Colonic mucosa (tissue), 4 donors: ENCODE measurements at regions not wholly inside any gene's neighbourhood (a gene's known extent, or its start where the extent isn't known, plus 50 kb on each side); places are given as distances from the start of the nearest gene placed in this dataset.

Experiments
- DNase-seq: peaks from one replicate; pipeline ENCODE4 v3.0.0-alpha.2; 2020
- H3K27ac ChIP-seq: fragments of 200-600 bp; one replicate; pipeline ENCODE4 v1.8.0; 2021
- H3K27me3 ChIP-seq: fragments of 200-600 bp; one replicate; pipeline ENCODE4 v1.8.0; 2021
- H3K36me3 ChIP-seq: fragments of 200-600 bp; one replicate; pipeline ENCODE4 v1.8.0; 2021
- H3K4me1 ChIP-seq: fragments of 200-600 bp; one replicate; pipeline ENCODE4 v1.8.0; 2021; ENCODE audit warnings: mild to moderate bottlenecking
- H3K4me3 ChIP-seq: fragments of 200-600 bp; one replicate; pipeline ENCODE4 v1.8.0; 2021
- H3K9ac ChIP-seq, 2 donors: one replicate each; pipeline ENCODE4 v1.7.0; 2013; ENCODE audit warnings: control low read depth in 2 of 2, low read depth in 2 of 2, low read length in 2 of 2
- H3K9me3 ChIP-seq: fragments of 200-600 bp; one replicate; pipeline ENCODE4 v1.8.0; 2021
- CTCF ChIP-seq: fragments of 200-600 bp; IDR thresholded peaks from one replicate; pipeline ENCODE4 v1.8.0; 2022; ENCODE audit warnings: antibody characterized with exemption, mild to moderate bottlenecking
- intact Hi-C: fragments of 100-400 bp; cut with DNase I; formaldehyde crosslinking; loops from one replicate; pipeline ENCODE4 v1.14.1; 2022
- donor health status: healthy.
- donor health status: DM: no; HTN: no; CAD: no.
- donor health status: DM: no; HTN: no; CAD: no.

- H3K36me3 ChIP-seq: no peaks in the 10 kb centered on the region
- no peak for TF ChIP-seq CTCF
- no peaks in the 10 kb centered on the region for H3K4me1 ChIP-seq
- H3K27me3 ChIP-seq: no peaks in the 10 kb centered on the region
- DNase-seq: no peak
- H3K27ac ChIP-seq: no peak overlapping the region
- H3K9me3 ChIP-seq: no peaks in the 10 kb centered on the region
- H3K9ac ChIP-seq: no peak overlapping the region
- no peak overlapping the region for H3K4me3 ChIP-seq
- intact Hi-C loops: no loop called here
These were observed 1195.0 kb downstream of the SLITRK5 start for GRCh38 chr13:88866195-88866594.

GRCh38 chr13:88883741-88884140 lies 1212.6 kb downstream of the SLITRK5 start:
- Histone ChIP-seq H3K27me3 (no peaks in the 10 kb centered on the region), H3K36me3 (no peaks in the 10 kb centered on the region), H3K9me3 (no peaks in the 10 kb centered on the region), H3K4me3 (no peak overlapping the region), H3K9ac (no peak overlapping the region), H3K27ac (no peak overlapping the region), H3K4me1 (no peaks in the 10 kb centered on the region)
- TF ChIP-seq CTCF: no peak
- no peak for DNase-seq
- intact Hi-C loops: no loop called here

- TF ChIP-seq CTCF: no peak
- Histone ChIP-seq H3K9me3 (no peaks in the 10 kb centered on the region), H3K4me3 (no peak overlapping the region), H3K9ac (no peak overlapping the region), H3K4me1 (no peaks in the 10 kb centered on the region), H3K27me3 (no peaks in the 10 kb centered on the region), H3K36me3 (no peaks in the 10 kb centered on the region), H3K27ac (no peak overlapping the region)
- DNase-seq: no peak
- intact Hi-C loops: no loop called here
These were observed 1216.0 kb downstream of the SLITRK5 start for GRCh38 chr13:88887045-88887662.

- TF ChIP-seq CTCF: no peak
- Histone ChIP-seq H3K4me1 (no peaks in the 10 kb centered on the region), H3K9ac (no peak overlapping the region), H3K9me3 (no peaks in the 10 kb centered on the region), H3K36me3 (no peaks in the 10 kb centered on the region), H3K4me3 (no peak overlapping the region), H3K27ac (no peak overlapping the region), H3K27me3 (no peaks in the 10 kb centered on the region)
- intact Hi-C loops: no loop called here
- DNase-seq: no peak
These were observed 1224.2 kb downstream of the SLITRK5 start for GRCh38 chr13:88895261-88895941.

- no peak for DNase-seq
- Histone ChIP-seq H3K36me3 (no peaks in the 10 kb centered on the region), H3K27ac (no peak overlapping the region), H3K9ac (no peak overlapping the region), H3K27me3 (no peaks in the 10 kb centered on the region), H3K4me1 (no peaks in the 10 kb centered on the region), H3K4me3 (no peak overlapping the region), H3K9me3 (no peaks in the 10 kb centered on the region)
- no peak for TF ChIP-seq CTCF
- intact Hi-C loops: no loop called here
These were observed 1225.3 kb downstream of the SLITRK5 start for GRCh38 chr13:88896466-88896865.
